HG03520 (cell line): ENCODE measurements at regions not wholly inside any gene's neighbourhood (a gene's known extent, or its start where the extent isn't known, plus 50 kb on each side); places are given as distances from the start of the nearest gene placed in this dataset.

Experiments used
- ATAC-seq: cut with Tn5 transposase; IDR thresholded peaks from one replicate; pipeline ENCODE4 v1.9.1; 2021; ENCODE audit warnings: mild to moderate bottlenecking, moderate library complexity; ENCODE audit not compliant: unreplicated experiment

GRCh38 chr7:115106316-115106715 lies 184.4 kb downstream of the MDFIC start:
- no peak for ATAC-seq

- ATAC-seq, result no peak
Observed at GRCh38 chr7:115102738-115103137, 180.8 kb downstream of the MDFIC start.

DNA sequence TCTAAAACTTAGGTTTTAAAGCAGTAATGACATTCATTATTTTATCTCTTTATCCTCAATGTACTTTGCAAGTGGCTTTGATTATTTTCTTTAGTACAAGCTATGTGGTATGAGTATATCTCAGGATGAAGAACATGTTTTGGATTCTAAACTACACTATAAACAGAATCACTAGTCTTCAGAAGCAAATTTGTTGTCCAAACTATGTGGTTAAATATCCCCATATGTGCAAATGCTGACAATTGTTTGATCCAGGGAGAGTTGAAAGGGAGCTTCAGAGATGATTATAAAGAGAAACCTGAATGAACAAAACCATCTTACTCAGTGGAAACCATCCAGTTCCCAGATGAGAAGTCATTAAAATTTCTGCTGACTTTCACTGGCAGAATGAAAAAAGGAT lies 179.3 kb downstream of the MDFIC start:
- no peak for ATAC-seq

DNA sequence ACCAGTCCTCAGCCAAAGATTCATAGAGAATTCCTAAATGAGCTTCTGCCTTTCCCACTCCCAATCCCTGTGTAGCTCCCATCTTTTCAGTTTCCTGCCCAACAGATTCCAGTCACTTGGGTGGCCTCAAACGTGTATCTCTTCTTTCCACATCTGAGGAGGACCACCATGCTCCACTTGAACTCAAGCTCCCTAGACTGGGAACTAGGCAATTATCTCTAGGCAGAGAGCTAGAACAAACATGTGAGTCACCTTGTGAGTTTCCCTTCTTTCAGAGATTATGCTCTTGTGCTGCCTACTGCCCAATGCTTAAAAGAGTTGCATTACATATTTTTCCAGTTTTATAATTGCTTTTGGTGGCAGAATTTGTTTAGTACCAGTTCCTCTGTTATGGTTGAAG lies 178.0 kb downstream of the MDFIC start:
- ATAC-seq, result no peak

- ATAC-seq, result no peak
Observed at GRCh38 chr7:115097175-115097671, 175.3 kb downstream of the MDFIC start.

GRCh38 chr7:115096262-115096661 lies 174.4 kb downstream of the MDFIC start:
- ATAC-seq, result no peak

DNA sequence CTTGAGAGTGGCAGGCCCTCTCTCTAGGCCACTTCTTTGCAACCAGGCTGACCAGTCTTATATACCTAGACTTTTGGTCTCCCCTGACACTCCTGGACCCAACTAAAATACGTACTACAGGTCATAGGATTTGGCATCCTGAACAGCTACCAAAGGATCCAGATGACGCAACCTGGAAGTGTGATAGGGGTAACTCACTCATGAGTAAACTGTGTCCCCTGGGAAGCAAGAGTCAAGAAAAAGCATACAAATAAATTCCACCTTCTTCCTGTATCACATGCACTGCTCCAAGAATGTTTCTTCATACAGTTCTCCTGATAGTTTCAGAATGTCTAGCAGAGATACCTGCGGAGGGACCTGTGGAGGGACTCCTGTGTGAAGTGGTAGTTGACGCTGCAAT lies 172.3 kb downstream of the MDFIC start:
- ATAC-seq, result no peak

DNA sequence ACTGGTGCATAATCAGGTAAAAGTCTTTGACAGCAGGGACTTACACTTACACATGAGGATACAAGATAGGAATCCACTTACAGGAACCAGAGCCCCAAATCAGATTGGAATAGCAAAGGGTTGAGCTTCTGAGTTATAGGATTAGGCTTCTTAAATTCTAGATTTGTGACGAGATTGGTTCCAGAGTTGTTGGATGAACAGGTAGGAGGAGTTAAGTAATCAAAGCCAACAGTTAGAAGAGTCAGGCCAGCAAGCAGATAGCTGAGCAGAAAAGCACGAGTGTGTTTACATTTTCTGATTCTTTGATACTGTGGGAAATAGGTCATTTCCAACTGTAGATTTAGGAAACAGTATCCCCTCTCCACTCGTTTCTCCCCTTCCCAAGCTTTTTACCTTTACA lies 167.0 kb downstream of the MDFIC start:
- ATAC-seq, result no peak

DNA sequence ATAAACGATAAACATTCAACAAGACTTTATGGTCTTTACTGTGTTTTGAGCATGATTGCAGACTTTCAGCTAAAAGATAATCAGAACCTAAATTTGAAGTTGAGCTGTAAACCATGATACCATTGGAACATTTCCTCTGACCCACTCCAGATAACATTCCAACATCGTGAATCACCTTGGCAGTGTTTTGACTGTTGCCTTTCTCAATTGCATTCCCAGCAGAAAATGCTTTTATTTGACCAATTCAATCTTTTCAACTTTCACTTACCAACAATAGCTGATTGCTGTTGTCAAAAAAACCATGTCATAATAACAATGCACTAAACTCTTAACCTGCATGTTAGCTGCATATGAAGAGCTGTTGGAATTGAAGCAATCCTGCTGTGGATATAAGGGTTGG lies 165.5 kb downstream of the MDFIC start:
- ATAC-seq, result no peak

- no peak for ATAC-seq
Observed at GRCh38 chr7:115086146-115086841, 164.4 kb downstream of the MDFIC start.

- ATAC-seq, result no peak
Observed at GRCh38 chr7:115085421-115085820, 163.5 kb downstream of the MDFIC start.

DNA sequence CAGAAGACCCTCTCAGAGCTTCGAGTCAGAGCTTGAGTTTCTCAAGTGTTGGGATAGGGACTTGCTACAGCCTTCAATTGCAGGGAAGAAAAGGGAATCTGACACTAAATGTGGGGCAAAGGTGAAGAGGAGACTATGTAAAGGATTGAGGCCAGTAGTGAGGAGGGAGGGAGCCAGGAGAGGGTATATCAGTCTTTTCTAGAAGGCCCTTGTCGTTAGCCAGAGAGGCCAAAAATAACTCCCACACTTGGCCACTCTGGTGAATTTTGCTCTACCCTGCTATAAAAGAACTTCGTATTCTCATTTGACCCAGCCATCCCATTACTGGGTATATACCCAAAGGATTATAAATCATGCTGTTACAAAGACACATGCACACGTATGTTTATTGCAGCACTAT lies 162.0 kb downstream of the MDFIC start:
- no peak for ATAC-seq

GRCh38 chr7:115081772-115082171 lies 159.9 kb downstream of the MDFIC start:
- no peak for ATAC-seq

DNA sequence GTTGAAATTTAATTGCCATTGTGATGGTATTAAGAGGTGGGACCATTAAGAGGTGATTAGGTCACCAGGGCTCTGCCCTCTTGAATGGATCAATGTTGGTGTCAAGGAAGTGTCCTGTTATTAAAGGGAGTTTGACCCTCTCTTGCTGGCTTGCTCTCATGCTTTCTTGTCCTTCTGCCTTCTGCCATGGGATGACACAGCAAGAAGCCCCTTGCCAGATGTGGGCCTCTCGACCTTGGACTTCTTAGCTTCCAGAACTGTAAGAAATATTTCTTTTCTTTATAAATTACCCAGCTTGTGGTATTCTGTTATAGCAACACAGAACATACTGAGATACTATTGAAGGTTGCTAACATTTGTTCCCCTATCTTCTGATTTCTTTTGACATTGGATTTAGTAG lies 157.0 kb downstream of the MDFIC start:
- no peak for ATAC-seq

- ATAC-seq, result no peak
Observed at GRCh38 chr7:115078386-115078785, 156.5 kb downstream of the MDFIC start.

GRCh38 chr7:115070311-115070710 lies 148.4 kb downstream of the MDFIC start:
- ATAC-seq, result no peak
